ENCODE measurements at regions not wholly inside any gene's neighbourhood (a gene's known extent, or its start where the extent isn't known, plus 50 kb on each side); places are given as distances from the start of the nearest gene placed in this dataset.

- no peak for DNase-seq (ENCODE audit: low read depth)
These were observed 65.9 kb downstream of the EFNB1 start for GRCh38 chrX:68894513-68895340.

GRCh38 chrX:68894142-68894512 lies 65.3 kb downstream of the EFNB1 start:
- DNase-seq (ENCODE audit: low read depth) = no peak

DNA sequence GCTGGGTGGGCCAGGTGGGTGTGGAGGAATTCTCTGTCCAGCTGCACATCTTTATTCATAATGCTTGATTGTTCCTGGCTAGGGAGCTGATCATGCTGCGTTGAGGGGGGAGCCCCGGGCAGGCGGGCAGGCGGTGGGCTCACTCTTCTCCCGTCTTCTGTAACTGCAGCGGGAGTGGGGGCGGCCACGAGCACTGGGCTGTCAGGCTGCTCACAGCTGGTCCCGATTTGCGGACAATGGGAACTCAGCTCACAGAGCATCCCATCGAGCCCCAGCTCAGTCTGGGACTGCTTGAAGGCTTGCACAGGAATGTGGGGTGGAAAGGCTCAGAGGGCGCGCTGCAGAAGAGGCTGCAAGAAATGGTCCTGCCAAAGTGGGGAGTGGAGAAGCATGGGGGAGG lies 63.8 kb downstream of the EFNB1 start:
- DNase-seq (ENCODE audit: low read depth) = no peak

DNA sequence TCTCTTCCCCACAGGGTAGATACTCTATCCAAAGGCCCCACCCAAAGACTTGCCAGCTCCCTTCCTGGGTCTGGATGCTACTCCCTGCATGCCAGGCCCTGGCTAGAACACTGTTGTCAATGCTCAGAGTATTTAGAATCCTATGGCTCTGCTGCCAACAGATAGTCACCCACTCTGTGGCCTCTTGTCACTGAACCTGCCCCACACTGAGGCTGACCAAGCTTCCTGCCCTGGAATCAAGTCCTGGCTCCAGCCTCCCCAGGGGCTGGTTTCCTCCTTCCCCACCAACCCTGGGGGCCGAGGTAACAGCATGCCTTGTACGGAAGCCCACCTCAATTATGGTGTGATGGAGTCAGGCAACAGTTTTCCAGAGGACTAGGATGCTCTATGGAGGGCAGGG lies 63.3 kb downstream of the EFNB1 start:
- no peak for DNase-seq (ENCODE audit: low read depth)
